Calu3 (cell line): ENCODE measurements at regions not wholly inside any gene's neighbourhood (a gene's known extent, or its start where the extent isn't known, plus 50 kb on each side); places are given as distances from the start of the nearest gene placed in this dataset.
"Not testable (repeated sequence)": the region's sequence is repeated elsewhere in the genome, so short reads cannot be mapped to it uniquely, and the experiment has no call there.

Experiments
- BruUV-seq: library from RNA; stranded (reverse); fragments of 400-500 nt; replicated peaks from 2 replicates; lab custom pipeline; 2021; lab: Mats Ljungman, UMichigan
- CTCF ChIA-PET: fragments of 300-600 bp; sonication (Branson Sonifier 250); formaldehyde crosslinking; loops from one replicate; lab custom pipeline; 2022; ENCODE audit warnings: antibody characterized with exemption; lab: Charles Lee
- DNase-seq: peaks from one replicate; pipeline ENCODE4 v3.0.0; 2022
- H3K27ac Mint-ChIP-seq: one replicate; pipeline ENCODE4 v1.8.0; 2022; ENCODE audit warnings: mixed read lengths; ENCODE audit not compliant: unreplicated experiment
- H3K27me3 Mint-ChIP-seq: one replicate; pipeline ENCODE4 v1.8.0; 2022; ENCODE audit warnings: mixed read lengths; ENCODE audit not compliant: unreplicated experiment
- H3K36me3 Mint-ChIP-seq: one replicate; pipeline ENCODE4 v1.8.0; 2022; ENCODE audit warnings: mild to moderate bottlenecking, moderate library complexity, mixed read lengths; ENCODE audit not compliant: insufficient read depth, unreplicated experiment
- H3K4me1 Mint-ChIP-seq: one replicate; pipeline ENCODE4 v1.8.0; 2022; ENCODE audit warnings: mild to moderate bottlenecking, low read depth, mixed read lengths; ENCODE audit not compliant: unreplicated experiment
- H3K4me3 Mint-ChIP-seq: one replicate; pipeline ENCODE4 v1.8.0; 2022; ENCODE audit warnings: mild to moderate bottlenecking, low read depth, moderate library complexity, mixed read lengths; ENCODE audit not compliant: unreplicated experiment
- H3K9me3 Mint-ChIP-seq: one replicate; pipeline ENCODE4 v1.8.0; 2022; ENCODE audit warnings: low read depth, mixed read lengths; ENCODE audit not compliant: unreplicated experiment
- intact Hi-C: fragments of 100-400 bp; cut with micrococcal nuclease; formaldehyde crosslinking; loops from one replicate; pipeline ENCODE4 v1.10.0; 2022; ENCODE audit not compliant: unreplicated experiment
- TF ChIP-seq, protein P1 (sequence below): fragments of 200-600 bp; IDR thresholded peaks from one replicate; pipeline ENCODE4 v1.8.0; 2022; ENCODE audit warnings: antibody characterized with exemption; ENCODE audit not compliant: unreplicated experiment

DNA sequence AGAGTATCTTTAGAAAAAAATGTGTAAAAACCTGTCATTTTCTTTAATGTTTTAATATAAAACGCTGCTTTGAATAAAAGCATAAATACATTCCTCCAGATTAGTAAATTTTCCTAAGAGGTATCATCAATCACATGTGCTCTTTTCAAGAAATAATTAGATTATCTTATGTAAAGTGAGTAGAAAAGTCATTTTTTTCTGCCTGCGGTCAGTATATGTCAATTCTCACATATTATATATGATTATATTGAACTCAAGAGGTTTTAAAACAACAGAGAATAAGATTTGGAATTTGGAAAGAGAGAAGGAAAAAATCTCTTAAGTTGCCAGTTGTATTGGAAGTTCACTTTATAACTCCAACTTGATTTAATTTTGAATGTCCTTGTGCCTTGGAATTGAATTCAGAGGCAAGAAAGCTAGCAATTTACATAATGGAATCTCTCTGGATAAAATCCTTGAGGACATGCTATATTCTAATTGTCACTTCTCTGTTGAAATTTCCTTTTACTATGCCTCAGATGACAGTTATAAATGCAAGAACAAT, 740.1 kb upstream of the SPRY2 start:
- CTCF ChIA-PET, result no interaction called here
- Mint-ChIP-seq H3K27me3 (no peaks in the 10 kb centered on the region), H3K27ac (no peak overlapping the region), H3K4me3 (no peak overlapping the region), H3K4me1 (no peaks in the 10 kb centered on the region), H3K9me3 (no peaks in the 10 kb centered on the region), H3K36me3 (no peaks in the 10 kb centered on the region)
- no TSS peak for BruUV-seq
- no peak for DNase-seq
- intact Hi-C loops, result loop anchor here (10.0 kb wide), 1 partner anchor 404 kb away; no protein-coding TSS in a partner anchor
- TF ChIP-seq, protein P1, sequence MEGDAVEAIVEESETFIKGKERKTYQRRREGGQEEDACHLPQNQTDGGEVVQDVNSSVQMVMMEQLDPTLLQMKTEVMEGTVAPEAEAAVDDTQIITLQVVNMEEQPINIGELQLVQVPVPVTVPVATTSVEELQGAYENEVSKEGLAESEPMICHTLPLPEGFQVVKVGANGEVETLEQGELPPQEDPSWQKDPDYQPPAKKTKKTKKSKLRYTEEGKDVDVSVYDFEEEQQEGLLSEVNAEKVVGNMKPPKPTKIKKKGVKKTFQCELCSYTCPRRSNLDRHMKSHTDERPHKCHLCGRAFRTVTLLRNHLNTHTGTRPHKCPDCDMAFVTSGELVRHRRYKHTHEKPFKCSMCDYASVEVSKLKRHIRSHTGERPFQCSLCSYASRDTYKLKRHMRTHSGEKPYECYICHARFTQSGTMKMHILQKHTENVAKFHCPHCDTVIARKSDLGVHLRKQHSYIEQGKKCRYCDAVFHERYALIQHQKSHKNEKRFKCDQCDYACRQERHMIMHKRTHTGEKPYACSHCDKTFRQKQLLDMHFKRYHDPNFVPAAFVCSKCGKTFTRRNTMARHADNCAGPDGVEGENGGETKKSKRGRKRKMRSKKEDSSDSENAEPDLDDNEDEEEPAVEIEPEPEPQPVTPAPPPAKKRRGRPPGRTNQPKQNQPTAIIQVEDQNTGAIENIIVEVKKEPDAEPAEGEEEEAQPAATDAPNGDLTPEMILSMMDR, result no peak

DNA sequence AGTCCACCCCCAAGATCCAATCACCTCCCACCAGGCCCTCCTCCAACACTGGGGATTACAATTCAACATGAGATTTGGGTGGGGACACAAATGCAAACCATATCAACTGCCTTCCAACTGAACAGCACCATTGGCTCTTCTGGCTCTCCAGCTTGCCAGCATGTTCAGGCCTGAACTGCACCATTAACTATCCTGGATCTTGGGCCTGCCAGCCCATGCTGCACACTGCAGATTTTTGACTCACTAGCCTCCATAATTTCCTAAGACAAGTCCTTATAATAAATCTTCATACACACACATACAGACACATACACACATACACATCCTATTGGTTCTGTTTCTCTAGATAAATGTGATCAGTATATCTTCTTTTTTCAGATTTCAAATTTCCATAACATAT, 737.1 kb upstream of the SPRY2 start:
- TF ChIP-seq, protein P1, result no peak
- CTCF ChIA-PET, result no interaction called here
- no peak overlapping the region for H3K27ac Mint-ChIP-seq
- H3K4me1 Mint-ChIP-seq, result no peaks in the 10 kb centered on the region
- BruUV-seq, result no TSS peak
- no peaks in the 10 kb centered on the region for H3K9me3 Mint-ChIP-seq
- intact Hi-C loops, result no loop called here
- H3K4me3 Mint-ChIP-seq, result no peak overlapping the region
- H3K36me3 Mint-ChIP-seq, result no peaks in the 10 kb centered on the region
- no peak for DNase-seq
- no peaks in the 10 kb centered on the region for H3K27me3 Mint-ChIP-seq

DNA sequence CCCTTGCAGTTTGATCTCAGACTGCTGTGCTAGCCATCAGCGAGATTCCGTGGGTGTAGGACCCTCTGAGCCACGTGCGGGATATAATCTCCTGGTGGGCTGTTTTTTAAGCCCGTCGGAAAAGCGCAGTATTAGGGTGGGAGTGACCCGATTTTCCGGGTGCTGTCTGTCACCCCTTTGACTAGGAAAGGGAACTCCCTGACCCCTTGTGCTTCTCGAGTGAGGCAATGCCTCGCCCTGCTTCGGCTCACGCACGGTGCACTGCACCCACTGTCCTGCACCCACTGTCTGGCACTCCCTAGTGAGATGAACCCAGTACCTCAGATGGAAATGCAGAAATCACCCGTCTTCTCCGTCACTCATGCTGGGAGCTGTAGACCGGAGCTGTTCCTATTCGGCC, 728.9 kb upstream of the SPRY2 start:
- H3K27me3 Mint-ChIP-seq, H3K4me3 Mint-ChIP-seq, intact Hi-C loops, H3K36me3 Mint-ChIP-seq, DNase-seq, H3K9me3 Mint-ChIP-seq, H3K4me1 Mint-ChIP-seq, CTCF ChIA-PET, H3K27ac Mint-ChIP-seq, BruUV-seq: not testable (repeated sequence)

GRCh38 chr13:81058916-81059290, 718.0 kb upstream of the SPRY2 start:
- no peak for DNase-seq

More at GRCh38 chr13:81058916-81059290, 718.0 kb upstream of the SPRY2 start:
- Mint-ChIP-seq H3K4me1 (no peaks in the 10 kb centered on the region), H3K27ac (no peak overlapping the region), H3K27me3 (no peaks in the 10 kb centered on the region), H3K9me3 (no peaks in the 10 kb centered on the region), H3K36me3 (no peaks in the 10 kb centered on the region), H3K4me3 (no peak overlapping the region)
- no TSS peak for BruUV-seq
- TF ChIP-seq, protein P1, result no peak
- CTCF ChIA-PET, result no interaction called here
- intact Hi-C loops, result no loop called here
